A549 (cell line): ENCODE measurements at regions not wholly inside any gene's neighbourhood (a gene's known extent, or its start where the extent isn't known, plus 50 kb on each side); places are given as distances from the start of the nearest gene placed in this dataset.

Source experiments
- CHD2 ChIP-seq: fragments of 150-350 bp; IDR thresholded peaks from 2 replicates; pipeline ENCODE4 v1.6.1; 2014; ENCODE audit warnings: low read length; ENCODE audit not compliant: partially characterized antibody
- RNF2 ChIP-seq: fragments of 200-600 bp; sonication (generic); IDR thresholded peaks from 2 replicates; pipeline ENCODE4 v1.6.1; 2016; ENCODE audit warnings: low read depth, mild to moderate bottlenecking, antibody characterized with exemption, moderate library complexity, borderline replicate concordance
- ZSCAN20 ChIP-seq: fragments of 250-450 bp; sonication (Bioruptor Pico); IDR thresholded peaks from 2 replicates; pipeline ENCODE4 v1.8.0; 2022; ENCODE audit warnings: mild to moderate bottlenecking, moderate library complexity
- TF ChIP-seq, protein P1 (sequence below): fragments of >200 bp; sonication (Bioruptor Twin); formaldehyde crosslinking; IDR thresholded peaks from 3 replicates; pipeline ENCODE4 v1.5.1; 2016
- TF ChIP-seq, protein P2 (sequence below): fragments of 450-650 bp; IDR thresholded peaks from 2 replicates; pipeline ENCODE4 v1.6.1; 2014; ENCODE audit warnings: antibody characterized with exemption

DNA sequence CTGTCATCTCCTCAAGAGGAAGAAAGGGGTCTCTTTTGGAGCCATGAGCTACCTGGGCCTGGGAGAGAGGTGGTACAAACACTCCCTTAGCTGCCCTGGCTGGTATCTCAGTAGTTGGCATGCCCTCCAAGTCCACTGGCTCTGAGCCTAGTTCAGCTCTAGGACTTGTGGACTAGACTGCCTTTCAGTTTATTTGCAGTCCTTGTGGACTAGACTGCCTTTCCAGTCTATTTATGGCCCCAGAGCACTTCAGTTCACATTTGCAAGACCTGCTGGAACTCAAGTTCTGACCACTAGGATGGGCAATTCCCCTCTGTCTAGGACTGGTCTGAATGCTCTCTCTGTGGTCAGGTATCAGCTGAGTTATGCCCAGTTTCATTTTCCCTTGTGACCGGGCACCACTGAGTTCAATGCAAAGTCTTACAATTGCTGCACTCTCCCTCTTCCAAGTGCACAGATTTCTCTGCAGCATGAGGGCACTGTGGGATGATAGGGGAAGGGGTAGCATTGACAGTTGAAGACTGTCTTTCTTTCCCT, 1019.0 kb downstream of the TAF11L14 start:
- TF ChIP-seq, protein P1, sequence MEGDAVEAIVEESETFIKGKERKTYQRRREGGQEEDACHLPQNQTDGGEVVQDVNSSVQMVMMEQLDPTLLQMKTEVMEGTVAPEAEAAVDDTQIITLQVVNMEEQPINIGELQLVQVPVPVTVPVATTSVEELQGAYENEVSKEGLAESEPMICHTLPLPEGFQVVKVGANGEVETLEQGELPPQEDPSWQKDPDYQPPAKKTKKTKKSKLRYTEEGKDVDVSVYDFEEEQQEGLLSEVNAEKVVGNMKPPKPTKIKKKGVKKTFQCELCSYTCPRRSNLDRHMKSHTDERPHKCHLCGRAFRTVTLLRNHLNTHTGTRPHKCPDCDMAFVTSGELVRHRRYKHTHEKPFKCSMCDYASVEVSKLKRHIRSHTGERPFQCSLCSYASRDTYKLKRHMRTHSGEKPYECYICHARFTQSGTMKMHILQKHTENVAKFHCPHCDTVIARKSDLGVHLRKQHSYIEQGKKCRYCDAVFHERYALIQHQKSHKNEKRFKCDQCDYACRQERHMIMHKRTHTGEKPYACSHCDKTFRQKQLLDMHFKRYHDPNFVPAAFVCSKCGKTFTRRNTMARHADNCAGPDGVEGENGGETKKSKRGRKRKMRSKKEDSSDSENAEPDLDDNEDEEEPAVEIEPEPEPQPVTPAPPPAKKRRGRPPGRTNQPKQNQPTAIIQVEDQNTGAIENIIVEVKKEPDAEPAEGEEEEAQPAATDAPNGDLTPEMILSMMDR, result no peak
- no peak for TF ChIP-seq CHD2
- TF ChIP-seq RNF2, result no peak
- TF ChIP-seq, protein P2, sequence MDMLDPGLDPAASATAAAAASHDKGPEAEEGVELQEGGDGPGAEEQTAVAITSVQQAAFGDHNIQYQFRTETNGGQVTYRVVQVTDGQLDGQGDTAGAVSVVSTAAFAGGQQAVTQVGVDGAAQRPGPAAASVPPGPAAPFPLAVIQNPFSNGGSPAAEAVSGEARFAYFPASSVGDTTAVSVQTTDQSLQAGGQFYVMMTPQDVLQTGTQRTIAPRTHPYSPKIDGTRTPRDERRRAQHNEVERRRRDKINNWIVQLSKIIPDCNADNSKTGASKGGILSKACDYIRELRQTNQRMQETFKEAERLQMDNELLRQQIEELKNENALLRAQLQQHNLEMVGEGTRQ, result no peak
- no peak for TF ChIP-seq ZSCAN20 (CRISPR knock-in tag)
